GDM1 (cell line): ENCODE measurements at regions not wholly inside any gene's neighbourhood (a gene's known extent, or its start where the extent isn't known, plus 50 kb on each side); places are given as distances from the start of the nearest gene placed in this dataset.

Source experiments
- DNase-seq: peaks from one replicate; lab custom pipeline; 2025; lab: John Stamatoyannopoulos, UW

GRCh38 chr20:22315073-22315472 is 269.3 kb downstream of the FOXA2 start:
- no peak for DNase-seq

GRCh38 chr20:22312744-22313346 is 271.5 kb downstream of the FOXA2 start:
- DNase-seq = no peak

GRCh38 chr20:22308934-22309333 is 275.4 kb downstream of the FOXA2 start:
- no peak for DNase-seq

- no peak for DNase-seq
Measured at GRCh38 chr20:22307409-22307808, 277.0 kb downstream of the FOXA2 start.

GRCh38 chr20:22305381-22305780 is 279.0 kb downstream of the FOXA2 start:
- no peak for DNase-seq

GRCh38 chr20:22303523-22303922 is 280.8 kb downstream of the FOXA2 start:
- DNase-seq = no peak

- DNase-seq = no peak
Measured at GRCh38 chr20:22302039-22302438, 282.3 kb downstream of the FOXA2 start.

- no peak for DNase-seq
Measured at GRCh38 chr20:22293886-22294285, 290.5 kb downstream of the FOXA2 start.

GRCh38 chr20:22289442-22289841 is 294.9 kb downstream of the FOXA2 start:
- DNase-seq = no peak

- DNase-seq = no peak
Measured at GRCh38 chr20:22288957-22289356, 295.4 kb downstream of the FOXA2 start.

- DNase-seq = no peak
Measured at GRCh38 chr20:22288156-22288555, 296.2 kb downstream of the FOXA2 start.

GRCh38 chr20:22285555-22285954 is 298.8 kb downstream of the FOXA2 start:
- no peak for DNase-seq

- DNase-seq = no peak
Measured at GRCh38 chr20:22282696-22283095, 301.7 kb downstream of the FOXA2 start.

- no peak for DNase-seq
Measured at GRCh38 chr20:22274330-22274729, 310.0 kb downstream of the FOXA2 start.

- no peak for DNase-seq
Measured at GRCh38 chr20:22268675-22269074, 315.7 kb downstream of the FOXA2 start.

GRCh38 chr20:22264917-22265316 is 319.5 kb downstream of the FOXA2 start:
- no peak for DNase-seq

GRCh38 chr20:22260506-22260905 is 323.9 kb downstream of the FOXA2 start:
- no peak for DNase-seq

GRCh38 chr20:22257912-22258311 is 326.5 kb downstream of the FOXA2 start:
- DNase-seq = no peak

GRCh38 chr20:22248051-22248667 is 336.2 kb downstream of the FOXA2 start:
- no peak for DNase-seq

- no peak for DNase-seq
Measured at GRCh38 chr20:22245139-22245538, 339.2 kb downstream of the FOXA2 start.

GRCh38 chr20:22243067-22243466 is 341.3 kb downstream of the FOXA2 start:
- DNase-seq = no peak

GRCh38 chr20:22241609-22242008 is 342.8 kb downstream of the FOXA2 start:
- no peak for DNase-seq

- no peak for DNase-seq
Measured at GRCh38 chr20:22232923-22233322, 351.4 kb downstream of the FOXA2 start.

GRCh38 chr20:22232473-22232872 is 351.9 kb downstream of the FOXA2 start:
- no peak for DNase-seq
